HCT116 (cell line): ENCODE measurements at regions not wholly inside any gene's neighbourhood (a gene's known extent, or its start where the extent isn't known, plus 50 kb on each side); places are given as distances from the start of the nearest gene placed in this dataset.

Experiments used
- ATAC-seq: fragments of 200-7000 bp; cut with Tn5 transposase; 2 replicates; pipeline ENCODE4 v1.9.1; 2020; ENCODE audit warnings: mild to moderate bottlenecking, moderate library complexity
- BruUV-seq: library from RNA; stranded (reverse); fragments of 400-500 nt; replicated peaks from 2 replicates; lab custom pipeline; 2021; lab: Mats Ljungman, UMichigan
- CTCF ChIA-PET: fragments of 300-600 bp; sonication (Branson Sonifier 250); formaldehyde crosslinking; loops from one replicate; lab custom pipeline; 2021; ENCODE audit warnings: antibody characterized with exemption; lab: Charles Lee
- POLR2A ChIA-PET: fragments of 300-600, 350-600 bp; sonication (Branson Sonifier 250); formaldehyde crosslinking; loops from one replicate; lab custom pipeline; 2021; ENCODE audit warnings: antibody characterized with exemption; lab: Charles Lee
- RAD21 ChIA-PET, 2 experiments: fragments of 300-600 bp; sonication (Branson Sonifier 250); formaldehyde crosslinking; loops; one replicate each; lab custom pipeline; 2023; ENCODE audit warnings: low total read pairs in 2 of 2; ENCODE audit not compliant: uncharacterized antibody in 2 of 2, unreplicated experiment in 2 of 2, low non-redundant PET in 1 of 2; lab: Charles Lee
- DNase-seq: peaks from one replicate; pipeline ENCODE4 v3.0.0-alpha.2; 2010; ENCODE audit warnings: low read depth, low spot score
- H2AFZ ChIP-seq: fragments of 200-600 bp; shearing (Covaris generic), sonication (generic); 2 replicates; pipeline ENCODE4 v1.6.1; 2017; ENCODE audit warnings: low read depth, mixed run types, mixed read lengths, antibody characterized with exemption, low read length; ENCODE audit not compliant: poor library complexity, severe bottlenecking
- H3K27ac ChIP-seq: 2 replicates; pipeline ENCODE4 v1.5.1; 2012; ENCODE audit warnings: low read depth, low read length
- H3K27me3 ChIP-seq: fragments of 200-600 bp; sonication (generic); 2 replicates; pipeline ENCODE4 v1.6.1; 2016; ENCODE audit warnings: mixed run types, low read length, mixed read lengths; ENCODE audit not compliant: insufficient read depth
- H3K36me3 ChIP-seq, 2 experiments: fragments of 200-500 bp in 1 of 2; fragments of 200-600 bp in 1 of 2; sonication (Bioruptor generic) in 1 of 2; sonication (generic) in 1 of 2; 2 replicates each; pipeline versions ENCODE4 v1.5.1 to v1.6.1; 2014 to 2016; ENCODE audit warnings: low read length in 2 of 2, inconsistent platforms in 1 of 2, mixed read lengths in 1 of 2, mixed run types in 1 of 2; ENCODE audit not compliant: insufficient read depth in 2 of 2, control insufficient read depth in 1 of 2
- H3K4me1 ChIP-seq, 2 experiments: fragments of 200-600 bp in 1 of 2; sonication (generic) in 1 of 2; 2 replicates each; pipeline versions ENCODE4 v1.5.1 to v1.6.1; 2012 to 2017; ENCODE audit warnings: low read length in 2 of 2, inconsistent platforms in 1 of 2, mild to moderate bottlenecking in 1 of 2, mixed read lengths in 1 of 2, mixed run types in 1 of 2, moderate library complexity in 1 of 2; ENCODE audit not compliant: insufficient read depth in 2 of 2, control insufficient read depth in 1 of 2
- H3K4me2 ChIP-seq: fragments of 200-600 bp; sonication (generic); 2 replicates; pipeline ENCODE4 v1.6.1; 2017; ENCODE audit warnings: mixed run types, low read length, mixed read lengths
- H3K4me3 ChIP-seq, 2 experiments: fragments of 200-600 bp in 1 of 2; sonication (generic) in 1 of 2; replicated peaks in 1 of 2; 2 replicates each; pipeline ENCODE4 v1.5.1; 2011 to 2016; ENCODE audit warnings: low read length in 2 of 2, control low read depth in 1 of 2, low read depth in 1 of 2, mild to moderate bottlenecking in 1 of 2, mixed read lengths in 1 of 2, mixed run types in 1 of 2
- H3K79me2 ChIP-seq: fragments of 200-600 bp; sonication (generic); 2 replicates; pipeline ENCODE4 v1.6.1; 2017; ENCODE audit warnings: mild to moderate bottlenecking, mixed run types, low read length, moderate library complexity, mixed read lengths; ENCODE audit not compliant: insufficient read depth
- H3K9ac ChIP-seq: fragments of 200-600 bp; sonication (generic); 2 replicates; pipeline ENCODE4 v1.6.1; 2016; ENCODE audit warnings: low read length, mixed read lengths
- H3K9me2 ChIP-seq: fragments of 200-600 bp; sonication (generic), shearing (Covaris generic); 2 replicates; pipeline ENCODE4 v1.6.1; 2017; ENCODE audit warnings: mixed run types, mild to moderate bottlenecking, moderate library complexity; ENCODE audit not compliant: insufficient read depth
- H3K9me3 ChIP-seq, 2 experiments: fragments of 200-500 bp in 1 of 2; fragments of 200-600 bp in 1 of 2; sonication (Bioruptor generic) in 1 of 2; sonication (generic) in 1 of 2; 2 replicates each; pipeline ENCODE4 v1.6.1; 2014 to 2017; ENCODE audit warnings: low read length in 2 of 2, mixed read lengths in 2 of 2, inconsistent platforms in 1 of 2, low read depth in 1 of 2, mild to moderate bottlenecking in 1 of 2, mixed run types in 1 of 2, moderate library complexity in 1 of 2; ENCODE audit not compliant: control insufficient read depth in 1 of 2, insufficient read depth in 1 of 2
- H4K20me1 ChIP-seq: fragments of 200-600 bp; sonication (generic), shearing (Covaris generic); 2 replicates; pipeline ENCODE4 v1.6.1; 2017; ENCODE audit warnings: mixed run types, mild to moderate bottlenecking, moderate library complexity; ENCODE audit not compliant: insufficient read depth
- CBX3 ChIP-seq: IDR thresholded peaks from 2 replicates; pipeline ENCODE4 v1.6.1; 2012; ENCODE audit warnings: low read depth
- EGR1 ChIP-seq: IDR thresholded peaks from 2 replicates; pipeline ENCODE4 v1.6.1; 2012; ENCODE audit warnings: low read depth
- ELF1 ChIP-seq: IDR thresholded peaks from 2 replicates; pipeline ENCODE4 v1.6.1; 2012; ENCODE audit warnings: low read depth, borderline replicate concordance
- JUND ChIP-seq: IDR thresholded peaks from 2 replicates; pipeline ENCODE4 v1.6.1; 2012
- POLR2A ChIP-seq: IDR thresholded peaks from 2 replicates; pipeline ENCODE4 v1.7.0; 2011; ENCODE audit warnings: borderline replicate concordance; ENCODE audit not compliant: insufficient read depth, insufficient read length; ENCODE audit errors: extremely low read depth
- POLR2AphosphoS5 ChIP-seq: IDR thresholded peaks from 2 replicates; pipeline ENCODE4 v1.6.1; 2011; ENCODE audit warnings: mild to moderate bottlenecking, low read depth, low read length, moderate library complexity
- RAD21 ChIP-seq: IDR thresholded peaks from 2 replicates; pipeline ENCODE4 v1.6.1; 2012; ENCODE audit warnings: low read depth, mild to moderate bottlenecking
- SRF ChIP-seq: IDR thresholded peaks from 2 replicates; pipeline ENCODE4 v1.6.1; 2012; ENCODE audit warnings: low read depth
- TCF7L2 ChIP-seq: IDR thresholded peaks from 2 replicates; pipeline ENCODE4 v1.7.0; 2011; ENCODE audit warnings: borderline replicate concordance, inconsistent platforms; ENCODE audit not compliant: insufficient read depth, insufficient read length; ENCODE audit errors: extremely low read depth
- YY1 ChIP-seq: IDR thresholded peaks from 2 replicates; pipeline ENCODE4 v1.6.1; 2011; ENCODE audit warnings: low read length, low read depth, moderate library complexity, mild to moderate bottlenecking; ENCODE audit not compliant: insufficient replicate concordance; ENCODE audit errors: extremely low read depth
- ZNF274 ChIP-seq: fragments of 200-500 bp; sonication (Bioruptor generic); IDR thresholded peaks from 2 replicates; pipeline ENCODE4 v1.6.1; 2014; ENCODE audit warnings: mild to moderate bottlenecking, low read depth, low read length, inconsistent platforms
- intact Hi-C: fragments of 100-400 bp; cut with micrococcal nuclease; formaldehyde crosslinking; loops from 2 replicates; pipeline ENCODE4 v1.10.0; 2022
- TF ChIP-seq, protein P1 (sequence below), 3 experiments: fragments of 200-600 bp in 1 of 3; sonication (generic) in 1 of 3; IDR thresholded peaks in 2 of 3; conservative IDR thresholded peaks in 1 of 3; 2 replicates each; pipeline ENCODE4 v1.5.1; 2012 to 2017; ENCODE audit warnings: low read depth in 2 of 3, low read length in 2 of 3, antibody characterized with exemption in 1 of 3, borderline replicate concordance in 1 of 3, control low read depth in 1 of 3, mild to moderate bottlenecking in 1 of 3, mixed read lengths in 1 of 3, mixed run types in 1 of 3, moderate library complexity in 1 of 3; ENCODE audit not compliant: insufficient read depth in 1 of 3
- TF ChIP-seq, protein P2 (sequence below): IDR thresholded peaks from 2 replicates; pipeline ENCODE4 v1.6.1; 2012
- TF ChIP-seq, protein P3 (sequence below): IDR thresholded peaks from 2 replicates; pipeline ENCODE4 v1.6.1; 2012

DNA sequence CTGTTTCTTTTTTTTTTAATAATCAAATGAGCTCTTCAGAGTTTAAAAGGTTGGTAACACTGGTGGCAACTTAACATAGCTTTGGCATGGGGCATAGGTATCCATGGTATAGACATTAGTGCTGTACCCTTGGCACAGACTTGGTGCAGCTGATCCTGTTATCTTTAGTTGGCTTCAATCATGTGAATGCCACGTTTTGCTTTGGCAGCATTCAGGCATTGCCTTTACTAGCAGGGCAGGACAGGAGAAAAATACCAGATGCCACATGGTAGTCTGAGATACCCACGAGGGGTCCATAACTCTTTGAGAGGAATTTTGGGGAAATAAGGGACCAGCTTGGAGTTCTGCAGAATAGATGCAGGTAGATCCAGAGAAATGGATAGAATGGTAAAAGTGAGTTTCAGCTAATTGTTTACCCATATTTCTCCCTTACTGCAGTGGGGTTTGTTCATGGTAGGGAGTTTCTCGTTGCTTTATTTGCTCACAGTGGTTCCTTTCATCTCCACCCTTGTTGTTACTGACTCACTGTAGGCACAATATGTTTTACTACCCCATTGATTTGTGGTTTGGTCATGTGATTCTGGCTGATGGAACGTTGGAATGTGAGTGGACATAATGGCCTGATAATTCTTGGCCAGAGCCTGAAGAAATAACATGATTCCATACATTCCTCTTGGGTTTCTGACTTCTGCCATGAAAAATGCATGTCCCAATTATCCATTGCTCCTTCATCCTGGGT is 342.7 kb downstream of the GLUD2 start (continued):
- TF ChIP-seq YY1 (no peak), TCF7L2 (peak; percentile 14), SRF (no peak), CBX3 (peak; percentile 36; the same call in 1 of the 2 replicates), EGR1 (no peak), POLR2A (no peak), JUND (peak; percentile 55), ELF1 (no peak), RAD21 (no peak), POLR2AphosphoS5 (no peak)
- TF ChIP-seq, protein P1, sequence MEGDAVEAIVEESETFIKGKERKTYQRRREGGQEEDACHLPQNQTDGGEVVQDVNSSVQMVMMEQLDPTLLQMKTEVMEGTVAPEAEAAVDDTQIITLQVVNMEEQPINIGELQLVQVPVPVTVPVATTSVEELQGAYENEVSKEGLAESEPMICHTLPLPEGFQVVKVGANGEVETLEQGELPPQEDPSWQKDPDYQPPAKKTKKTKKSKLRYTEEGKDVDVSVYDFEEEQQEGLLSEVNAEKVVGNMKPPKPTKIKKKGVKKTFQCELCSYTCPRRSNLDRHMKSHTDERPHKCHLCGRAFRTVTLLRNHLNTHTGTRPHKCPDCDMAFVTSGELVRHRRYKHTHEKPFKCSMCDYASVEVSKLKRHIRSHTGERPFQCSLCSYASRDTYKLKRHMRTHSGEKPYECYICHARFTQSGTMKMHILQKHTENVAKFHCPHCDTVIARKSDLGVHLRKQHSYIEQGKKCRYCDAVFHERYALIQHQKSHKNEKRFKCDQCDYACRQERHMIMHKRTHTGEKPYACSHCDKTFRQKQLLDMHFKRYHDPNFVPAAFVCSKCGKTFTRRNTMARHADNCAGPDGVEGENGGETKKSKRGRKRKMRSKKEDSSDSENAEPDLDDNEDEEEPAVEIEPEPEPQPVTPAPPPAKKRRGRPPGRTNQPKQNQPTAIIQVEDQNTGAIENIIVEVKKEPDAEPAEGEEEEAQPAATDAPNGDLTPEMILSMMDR (IDR thresholded peaks at IDR 0.05 in 2 of 3, conservative IDR thresholded peaks at IDR 0.05 in 1 of 3; ENCODE audit: borderline replicate concordance in 1 of 3, insufficient read depth in 1 of 3, low read depth in 2 of 3, low read length in 2 of 3): no peak
- TF ChIP-seq, protein P2, sequence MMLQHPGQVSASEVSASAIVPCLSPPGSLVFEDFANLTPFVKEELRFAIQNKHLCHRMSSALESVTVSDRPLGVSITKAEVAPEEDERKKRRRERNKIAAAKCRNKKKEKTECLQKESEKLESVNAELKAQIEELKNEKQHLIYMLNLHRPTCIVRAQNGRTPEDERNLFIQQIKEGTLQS: no peak

DNA sequence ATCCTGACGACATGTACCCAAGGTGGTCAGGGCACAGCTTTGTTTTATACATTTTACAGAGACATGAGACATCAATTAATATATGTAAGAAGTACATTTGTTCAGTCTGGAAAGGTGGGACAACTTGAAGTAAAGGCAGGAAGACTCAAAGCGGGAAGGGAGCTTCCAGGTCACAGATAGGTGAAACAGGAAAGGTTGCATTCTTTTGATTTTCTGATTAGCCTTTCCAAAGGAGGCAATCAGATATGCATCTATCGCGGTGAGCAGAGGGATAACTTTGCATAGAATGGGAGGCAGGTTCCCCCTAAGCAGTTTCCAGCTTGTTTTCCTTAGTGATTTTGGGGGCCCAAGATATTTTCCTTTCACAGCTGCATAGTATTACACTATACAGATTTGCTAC is 358.4 kb downstream of the GLUD2 start:
- DNase-seq (no peak), ATAC-seq (no peak)
- H3K9ac ChIP-seq: no peak overlapping the region
- H3K9me2 ChIP-seq: no peaks in the 10 kb centered on the region
- H3K9me3 ChIP-seq: no peaks in the 10 kb centered on the region
- H4K20me1 ChIP-seq: no peaks in the 10 kb centered on the region
- no peak overlapping the region for H3K4me3 ChIP-seq
- no peak overlapping the region for H3K4me2 ChIP-seq
- CTCF ChIA-PET: no interaction called here
- H3K36me3 ChIP-seq: no peaks in the 10 kb centered on the region
- H3K27me3 ChIP-seq: no peaks in the 10 kb centered on the region
- POLR2A ChIA-PET: no interaction called here
- no peak overlapping the region for H2AFZ ChIP-seq
- BruUV-seq: no TSS peak
- H3K27ac ChIP-seq: no peak overlapping the region
- intact Hi-C loops: no loop called here
- H3K4me1 ChIP-seq: no peaks in the 10 kb centered on the region
- RAD21 ChIA-PET: no interaction called here
- no peaks in the 10 kb centered on the region for H3K79me2 ChIP-seq
- TF ChIP-seq, protein P3, sequence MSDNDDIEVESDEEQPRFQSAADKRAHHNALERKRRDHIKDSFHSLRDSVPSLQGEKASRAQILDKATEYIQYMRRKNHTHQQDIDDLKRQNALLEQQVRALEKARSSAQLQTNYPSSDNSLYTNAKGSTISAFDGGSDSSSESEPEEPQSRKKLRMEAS: no peak
- TF ChIP-seq ZNF274: no peak
